ENCODE measurements at regions not wholly inside any gene's neighbourhood (a gene's known extent, or its start where the extent isn't known, plus 50 kb on each side); places are given as distances from the start of the nearest gene placed in this dataset.

- intact Hi-C loops (cut with micrococcal nuclease): no loop called here
Observed at GRCh38 chr13:50299546-50300249, 284.5 kb downstream of the KCNRG start.

GRCh38 chr13:50303963-50304721 lies 288.9 kb downstream of the KCNRG start:
- intact Hi-C loops (cut with micrococcal nuclease): no loop called here

- intact Hi-C loops (cut with micrococcal nuclease): no loop called here
Observed at GRCh38 chr13:50306156-50306555, 290.9 kb downstream of the KCNRG start.

GRCh38 chr13:50309318-50309717 lies 294.1 kb downstream of the KCNRG start:
- intact Hi-C loops (cut with micrococcal nuclease): no loop called here

GRCh38 chr13:50309882-50310594 lies 294.8 kb downstream of the KCNRG start:
- intact Hi-C loops (cut with micrococcal nuclease): no loop called here

- intact Hi-C loops (cut with micrococcal nuclease): no loop called here
Observed at GRCh38 chr13:50310734-50311133, 295.5 kb downstream of the KCNRG start.

GRCh38 chr13:50318887-50319286 lies 303.6 kb downstream of the KCNRG start:
- intact Hi-C loops (cut with micrococcal nuclease): no loop called here

- intact Hi-C loops (cut with micrococcal nuclease): no loop called here
Observed at GRCh38 chr13:50319635-50320255, 304.5 kb downstream of the KCNRG start.

- intact Hi-C loops (cut with micrococcal nuclease): no loop called here
Observed at GRCh38 chr13:50320271-50320862, 305.1 kb downstream of the KCNRG start.

- intact Hi-C loops (cut with micrococcal nuclease): no loop called here
Observed at GRCh38 chr13:50322006-50322405, 306.8 kb downstream of the KCNRG start.

GRCh38 chr13:50323440-50324065 lies 308.3 kb downstream of the KCNRG start:
- intact Hi-C loops (cut with micrococcal nuclease): no loop called here

GRCh38 chr13:50326271-50326670 lies 311.0 kb downstream of the KCNRG start:
- intact Hi-C loops (cut with micrococcal nuclease): no loop called here

- intact Hi-C loops (cut with micrococcal nuclease): no loop called here
Observed at GRCh38 chr13:50326811-50327210, 311.6 kb downstream of the KCNRG start.

- intact Hi-C loops (cut with micrococcal nuclease): no loop called here
Observed at GRCh38 chr13:50334115-50334778, 319.0 kb downstream of the KCNRG start.

GRCh38 chr13:50334944-50335343 lies 319.7 kb downstream of the KCNRG start:
- intact Hi-C loops (cut with micrococcal nuclease): no loop called here

- intact Hi-C loops (cut with micrococcal nuclease): no loop called here
Observed at GRCh38 chr13:50339271-50339670, 324.0 kb downstream of the KCNRG start.

GRCh38 chr13:50340146-50340545 lies 324.9 kb downstream of the KCNRG start:
- intact Hi-C loops (cut with micrococcal nuclease): no loop called here

GRCh38 chr13:50340551-50341287 lies 325.5 kb downstream of the KCNRG start:
- intact Hi-C loops (cut with micrococcal nuclease): no loop called here

- intact Hi-C loops (cut with micrococcal nuclease): no loop called here
Observed at GRCh38 chr13:50341526-50341925, 326.3 kb downstream of the KCNRG start.

GRCh38 chr13:50344717-50345116 lies 329.5 kb downstream of the KCNRG start:
- intact Hi-C loops (cut with micrococcal nuclease): no loop called here

Measured in T-helper 2 cell treated with Interferon-gamma antibody and Interleukin-4, amounts not matched to agents 100 ng/mL and 5 ng/mL, for 36 hours (primary cell).